Fibroblast of lung (primary cell): ENCODE measurements at regions not wholly inside any gene's neighbourhood (a gene's known extent, or its start where the extent isn't known, plus 50 kb on each side); places are given as distances from the start of the nearest gene placed in this dataset.

ENCODE experiments used
- DNase-seq, 2 donors: peaks; one replicate each; pipeline versions ENCODE4 v3.0.0 to v3.0.0-alpha.2; 2010; ENCODE audit warnings: low read depth in 2 of 2
- H2AFZ ChIP-seq: 2 replicates; pipeline ENCODE4 v1.5.1; 2012; ENCODE audit warnings: low read length, control low read depth, inconsistent platforms
- H3K27ac ChIP-seq: 2 replicates; pipeline ENCODE4 v1.5.1; 2011; ENCODE audit warnings: low read length, control low read depth; ENCODE audit not compliant: insufficient read depth
- H3K27me3 ChIP-seq: 2 replicates; pipeline ENCODE4 v1.5.1; 2011; ENCODE audit warnings: mild to moderate bottlenecking, low read length; ENCODE audit not compliant: control insufficient read depth, insufficient read depth
- H3K36me3 ChIP-seq: 2 replicates; pipeline ENCODE4 v1.5.1; 2011; ENCODE audit warnings: low read length; ENCODE audit not compliant: control insufficient read depth, insufficient read depth
- H3K4me1 ChIP-seq: 2 replicates; pipeline ENCODE4 v1.5.1; 2011; ENCODE audit warnings: low read length; ENCODE audit not compliant: control insufficient read depth, insufficient read depth; ENCODE audit errors: extremely low read depth
- H3K4me2 ChIP-seq: 2 replicates; pipeline ENCODE4 v1.5.1; 2011; ENCODE audit warnings: low read length, control low read depth; ENCODE audit not compliant: insufficient read depth; ENCODE audit errors: extremely low read depth
- H3K4me3 ChIP-seq, 4 experiments: fragments of 200-600 bp in 1 of 4; sonication (generic) in 1 of 4; replicated peaks in 1 of 4; 2 replicates each; pipeline ENCODE4 v1.5.1; 2011 to 2016; ENCODE audit warnings: low read length in 4 of 4, low read depth in 3 of 4, mild to moderate bottlenecking in 3 of 4, control low read depth in 2 of 4, inconsistent platforms in 1 of 4, mixed read lengths in 1 of 4; ENCODE audit not compliant: insufficient read depth in 1 of 4; ENCODE audit errors: control extremely low read depth in 1 of 4
- H3K79me2 ChIP-seq: 2 replicates; pipeline ENCODE4 v1.5.1; 2012; ENCODE audit warnings: mild to moderate bottlenecking, low read length, inconsistent platforms; ENCODE audit not compliant: control insufficient read depth, insufficient read depth
- H3K9ac ChIP-seq: 2 replicates; pipeline ENCODE4 v1.5.1; 2011; ENCODE audit warnings: mild to moderate bottlenecking, low read length, control low read depth; ENCODE audit not compliant: insufficient read depth
- H3K9me3 ChIP-seq: 2 replicates; pipeline ENCODE4 v1.5.1; 2012; ENCODE audit warnings: low read depth, low read length; ENCODE audit not compliant: control insufficient read depth, insufficient read depth
- H4K20me1 ChIP-seq: 2 replicates; pipeline ENCODE4 v1.5.1; 2011; ENCODE audit warnings: low read length; ENCODE audit not compliant: control insufficient read depth, insufficient read depth; ENCODE audit errors: extremely low read depth
- CTCF ChIP-seq, 2 donors: IDR thresholded peaks in 1 of 2; conservative IDR thresholded peaks in 1 of 2; 1 replicate in 1 of 2; 2 replicates in 1 of 2; pipeline ENCODE4 v1.5.1; 2011 to 2012; ENCODE audit warnings: low read length in 2 of 2, control low read depth in 1 of 2, inconsistent platforms in 1 of 2, low read depth in 1 of 2, mild to moderate bottlenecking in 1 of 2
- EZH2 ChIP-seq: IDR thresholded peaks from 2 replicates; pipeline ENCODE4 v1.5.1; 2012; ENCODE audit warnings: low read length, control low read depth, mild to moderate bottlenecking; ENCODE audit errors: missing control alignments

DNA sequence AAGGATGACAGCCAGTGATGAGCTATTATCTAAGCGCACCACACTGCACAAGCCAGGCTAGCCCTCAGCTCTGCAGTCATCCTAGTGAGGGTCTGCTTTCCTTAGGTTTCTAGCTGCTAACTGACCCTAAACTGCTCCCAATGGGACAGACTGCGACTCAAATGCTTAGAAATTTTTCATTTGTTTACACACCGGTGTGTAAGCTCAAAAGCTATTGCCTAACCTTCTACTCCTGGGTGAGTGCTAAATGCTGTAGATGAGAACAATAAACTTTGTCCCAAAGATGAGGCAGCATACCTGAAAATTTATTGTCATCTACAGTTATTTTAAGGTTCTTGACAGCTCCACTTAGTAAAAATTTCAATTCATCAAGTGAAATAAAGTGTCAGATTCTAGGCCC lies 311.4 kb downstream of the TMEM167A start:
- no peaks in the 10 kb centered on the region for H3K36me3 ChIP-seq

DNA sequence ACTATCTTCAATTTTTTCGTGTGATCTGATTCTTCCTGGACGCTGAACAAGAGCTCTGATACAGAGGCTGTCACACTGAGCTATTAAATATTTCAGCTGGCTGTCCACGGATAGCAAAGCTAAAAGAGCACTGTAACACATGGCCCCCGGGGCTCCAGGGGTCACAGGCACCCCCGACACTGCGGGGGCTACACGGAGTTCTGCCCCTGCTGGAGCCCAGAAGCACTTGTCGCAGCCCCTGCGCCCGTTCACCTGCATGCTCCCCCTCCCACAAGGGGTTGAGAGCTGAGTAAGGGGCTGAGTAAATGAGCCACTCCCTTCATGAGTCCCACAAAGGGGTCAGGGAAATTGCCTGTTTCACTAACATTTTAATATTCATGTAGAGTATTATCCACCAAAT lies 316.3 kb downstream of the TMEM167A start:
- no peak overlapping the region for H3K4me2 ChIP-seq
- H3K27me3 ChIP-seq: no peaks in the 10 kb centered on the region
- no peak overlapping the region for H2AFZ ChIP-seq
- H4K20me1 ChIP-seq: no peaks in the 10 kb centered on the region
- no peaks in the 10 kb centered on the region for H3K9me3 ChIP-seq
- no peaks in the 10 kb centered on the region for H3K36me3 ChIP-seq
- H3K9ac ChIP-seq: no peak overlapping the region
- no peak for DNase-seq
- H3K79me2 ChIP-seq: no peaks in the 10 kb centered on the region
- no peak overlapping the region for H3K4me3 ChIP-seq
- no peak overlapping the region for H3K27ac ChIP-seq
- TF ChIP-seq EZH2 (no peak), CTCF (conservative IDR thresholded peaks at IDR 0.05 in 1 of 2, IDR thresholded peaks at IDR 0.05 in 1 of 2; ENCODE audit: low read depth in 1 of 2, low read length in 2 of 2) (no peak)
- H3K4me1 ChIP-seq: no peaks in the 10 kb centered on the region

More for the DNA sequence above, 311.4 kb downstream of the TMEM167A start:
- H2AFZ ChIP-seq: no peak overlapping the region
- H3K4me1 ChIP-seq: no peaks in the 10 kb centered on the region
- no peak overlapping the region for H3K4me2 ChIP-seq
- H3K27ac ChIP-seq: no peak overlapping the region
- H3K9me3 ChIP-seq: no peaks in the 10 kb centered on the region
- H3K4me3 ChIP-seq: no peak overlapping the region
- no peak overlapping the region for H3K9ac ChIP-seq
- no peak for DNase-seq
- TF ChIP-seq CTCF (conservative IDR thresholded peaks at IDR 0.05 in 1 of 2, IDR thresholded peaks at IDR 0.05 in 1 of 2; ENCODE audit: low read depth in 1 of 2, low read length in 2 of 2) (no peak), EZH2 (no peak)
- H4K20me1 ChIP-seq: no peaks in the 10 kb centered on the region
- H3K27me3 ChIP-seq: no peaks in the 10 kb centered on the region
- no peaks in the 10 kb centered on the region for H3K79me2 ChIP-seq

GRCh38 chr5:82758881-82759280 lies 318.3 kb downstream of the TMEM167A start:
- TF ChIP-seq EZH2 (no peak), CTCF (conservative IDR thresholded peaks at IDR 0.05 in 1 of 2, IDR thresholded peaks at IDR 0.05 in 1 of 2; ENCODE audit: low read depth in 1 of 2, low read length in 2 of 2) (no peak)
- no peaks in the 10 kb centered on the region for H3K4me1 ChIP-seq
- no peak overlapping the region for H3K9ac ChIP-seq
- H3K79me2 ChIP-seq: no peaks in the 10 kb centered on the region
- no peak overlapping the region for H3K4me3 ChIP-seq
- H3K9me3 ChIP-seq: no peaks in the 10 kb centered on the region
- H3K27me3 ChIP-seq: no peaks in the 10 kb centered on the region
- no peak overlapping the region for H3K4me2 ChIP-seq
- H3K27ac ChIP-seq: no peak overlapping the region
- H3K36me3 ChIP-seq: no peaks in the 10 kb centered on the region
- no peak for DNase-seq
- H2AFZ ChIP-seq: no peak overlapping the region
- H4K20me1 ChIP-seq: no peaks in the 10 kb centered on the region
